ENCODE measurements at regions not wholly inside any gene's neighbourhood (a gene's known extent, or its start where the extent isn't known, plus 50 kb on each side); places are given as distances from the start of the nearest gene placed in this dataset.

- no peak for DNase-seq
- H3K36me3 Mint-ChIP-seq, result no peaks in the 10 kb centered on the region
- no peaks in the 10 kb centered on the region for H3K9me3 Mint-ChIP-seq
- peaks cover 0 to 4% (median 2%) of the 10 kb centered on the region in 3 donors for H3K27me3 Mint-ChIP-seq (ENCODE audit: low read depth in 3 of 3)
- no peaks in the 10 kb centered on the region for H3K4me1 Mint-ChIP-seq
- H3K4me3 Mint-ChIP-seq, result no peak overlapping the region
- H3K27ac Mint-ChIP-seq, result no peak overlapping the region
These were observed 59.6 kb downstream of the C3orf38 start for GRCh38 chr3:88209356-88209755.

GRCh38 chr3:88211096-88211890 lies 61.5 kb downstream of the C3orf38 start:
- H3K4me3 Mint-ChIP-seq, result no peak overlapping the region
- peaks cover 0 to 4% (median 4%) of the 10 kb centered on the region in 3 donors for H3K27me3 Mint-ChIP-seq (ENCODE audit: low read depth in 3 of 3)
- H3K4me1 Mint-ChIP-seq, result no peaks in the 10 kb centered on the region
- DNase-seq, result no peak
- H3K36me3 Mint-ChIP-seq, result no peaks in the 10 kb centered on the region
- H3K27ac Mint-ChIP-seq, result no peak overlapping the region
- H3K9me3 Mint-ChIP-seq, result no peaks in the 10 kb centered on the region

- Mint-ChIP-seq H3K4me3 (no peak overlapping the region), H3K36me3 (no peaks in the 10 kb centered on the region), H3K4me1 (no peaks in the 10 kb centered on the region), H3K27ac (no peak overlapping the region), H3K9me3 (no peaks in the 10 kb centered on the region), H3K27me3 (ENCODE audit: low read depth in 3 of 3) (peaks cover 0 to 4% (median 2%) of the 10 kb centered on the region in 3 donors)
- no peak for DNase-seq
These were observed 69.5 kb downstream of the C3orf38 start for GRCh38 chr3:88219138-88219792.

DNA sequence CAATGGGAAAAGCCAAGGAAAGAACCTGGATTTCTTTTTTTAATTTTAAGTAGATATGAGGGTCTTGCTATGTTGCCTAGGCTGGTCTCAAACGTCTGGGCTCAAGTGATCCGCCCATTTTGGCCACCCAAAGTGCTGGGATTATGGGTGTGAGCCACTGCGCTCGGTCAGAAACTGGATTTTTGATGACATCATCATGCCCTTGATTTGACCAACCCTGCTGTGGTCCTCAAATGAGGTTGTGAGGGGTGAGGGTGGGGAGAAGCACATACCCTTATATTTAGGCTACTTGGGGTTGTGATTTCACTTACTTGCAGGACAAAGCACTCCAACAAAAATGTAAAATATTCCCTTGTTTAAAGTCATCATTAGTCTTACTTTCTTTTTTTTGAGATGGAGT lies 70.4 kb downstream of the C3orf38 start:
- peaks cover 0 to 4% (median 2%) of the 10 kb centered on the region in 3 donors for H3K27me3 Mint-ChIP-seq (ENCODE audit: low read depth in 3 of 3)

DNA sequence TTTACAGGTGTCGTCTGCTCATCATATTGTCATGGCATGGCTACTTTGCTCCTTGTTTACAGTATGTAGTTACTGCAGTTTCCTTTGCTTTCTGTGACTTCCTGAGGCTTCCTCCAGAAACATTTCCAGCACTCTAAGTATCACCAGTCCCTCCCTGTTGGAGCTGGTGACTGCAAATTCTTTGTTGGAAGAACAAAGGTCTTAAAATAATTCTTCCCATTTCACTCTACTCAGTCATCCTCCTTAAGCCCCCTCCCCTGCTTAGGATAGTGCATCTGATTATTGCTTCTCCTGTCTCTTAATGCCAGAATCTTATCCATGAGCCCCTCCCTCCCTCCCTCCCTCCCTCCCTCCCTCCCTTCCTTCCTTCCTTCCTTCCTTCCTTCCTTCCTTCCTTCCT lies 72.0 kb downstream of the C3orf38 start:
- Mint-ChIP-seq H3K36me3 (no peaks in the 10 kb centered on the region), H3K4me1 (no peaks in the 10 kb centered on the region), H3K9me3 (peaks cover 0 to 3% (median 0%) of the 10 kb centered on the region in 6 donors), H3K4me3 (no peak overlapping the region), H3K27me3 (ENCODE audit: low read depth in 3 of 3) (peaks cover 0 to 6% (median 0%) of the 10 kb centered on the region in 3 donors), H3K27ac (no peak overlapping the region)
- no peak for DNase-seq

More for the DNA sequence above, 70.4 kb downstream of the C3orf38 start:
- no peaks in the 10 kb centered on the region for H3K36me3 Mint-ChIP-seq
- no peaks in the 10 kb centered on the region for H3K9me3 Mint-ChIP-seq
- H3K4me3 Mint-ChIP-seq, result no peak overlapping the region
- DNase-seq, result no peak
- H3K27ac Mint-ChIP-seq, result no peak overlapping the region
- no peaks in the 10 kb centered on the region for H3K4me1 Mint-ChIP-seq

GRCh38 chr3:88222343-88222742 lies 72.6 kb downstream of the C3orf38 start:
- H3K36me3 Mint-ChIP-seq, result no peaks in the 10 kb centered on the region
- peaks cover 0 to 3% (median 0%) of the 10 kb centered on the region in 6 donors for H3K9me3 Mint-ChIP-seq
- no peak overlapping the region for H3K27ac Mint-ChIP-seq
- no peaks in the 10 kb centered on the region for H3K4me1 Mint-ChIP-seq
- no peak for DNase-seq
- H3K4me3 Mint-ChIP-seq, result no peak overlapping the region
- peaks cover 0 to 7% (median 0%) of the 10 kb centered on the region in 3 donors for H3K27me3 Mint-ChIP-seq (ENCODE audit: low read depth in 3 of 3)

DNA sequence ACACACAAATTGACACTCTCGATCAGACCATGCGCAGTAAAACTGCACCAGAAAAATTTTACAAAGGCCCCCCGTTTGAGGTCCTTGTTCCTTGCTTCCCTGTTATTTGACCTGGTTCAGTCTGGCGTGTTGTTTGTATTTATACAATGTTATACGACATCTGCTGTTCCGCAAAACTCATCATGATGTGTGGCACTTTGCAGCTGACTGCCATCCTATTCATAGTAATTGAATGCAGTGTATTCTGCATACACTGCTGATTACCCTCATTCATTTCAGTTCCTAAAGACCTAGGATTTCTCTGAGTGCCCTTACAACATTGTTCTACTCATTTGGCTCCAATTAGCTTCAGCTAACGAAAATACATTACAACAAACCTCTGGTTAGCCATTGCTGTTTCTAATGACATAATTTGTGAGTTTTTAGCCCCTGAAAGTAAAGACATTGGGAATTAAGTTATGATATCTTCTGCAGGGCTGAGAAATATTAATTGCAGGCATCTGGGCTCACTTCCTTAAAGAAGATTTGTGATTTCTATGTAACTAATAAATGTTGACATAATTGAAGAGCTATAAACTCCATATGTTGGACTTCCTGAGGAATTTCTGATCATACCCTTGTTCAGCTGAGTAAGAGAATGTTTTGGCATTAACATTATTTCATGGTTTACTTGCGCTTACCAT lies 75.7 kb downstream of the C3orf38 start:
- H3K9me3 Mint-ChIP-seq, result peaks cover 0 to 4% (median 1%) of the 10 kb centered on the region in 6 donors
- no peaks in the 10 kb centered on the region for H3K4me1 Mint-ChIP-seq
- H3K27ac Mint-ChIP-seq, result no peak overlapping the region
- H3K27me3 Mint-ChIP-seq (ENCODE audit: low read depth in 3 of 3), result peaks cover 0 to 9% (median 0%) of the 10 kb centered on the region in 3 donors
- DNase-seq, result no peak
- no peak overlapping the region for H3K4me3 Mint-ChIP-seq
- no peaks in the 10 kb centered on the region for H3K36me3 Mint-ChIP-seq

GRCh38 chr3:88226910-88227309 lies 77.2 kb downstream of the C3orf38 start:
- Mint-ChIP-seq H3K27me3 (ENCODE audit: low read depth in 3 of 3) (peaks cover 0 to 9% (median 0%) of the 10 kb centered on the region in 3 donors), H3K4me3 (no peak overlapping the region), H3K4me1 (no peaks in the 10 kb centered on the region), H3K27ac (no peak overlapping the region), H3K36me3 (no peaks in the 10 kb centered on the region), H3K9me3 (peaks cover 0 to 4% (median 1%) of the 10 kb centered on the region in 6 donors)
- DNase-seq, result no peak

GRCh38 chr3:88230638-88231037 lies 80.9 kb downstream of the C3orf38 start:
- no peak overlapping the region for H3K4me3 Mint-ChIP-seq
- peaks cover 0 to 9% (median 0%) of the 10 kb centered on the region in 3 donors for H3K27me3 Mint-ChIP-seq (ENCODE audit: low read depth in 3 of 3)
- no peak overlapping the region for H3K27ac Mint-ChIP-seq
- peaks cover 0 to 7% (median 1%) of the 10 kb centered on the region in 6 donors for H3K9me3 Mint-ChIP-seq
- DNase-seq, result no peak
- H3K36me3 Mint-ChIP-seq, result no peaks in the 10 kb centered on the region
- H3K4me1 Mint-ChIP-seq, result no peaks in the 10 kb centered on the region

- DNase-seq, result no peak
- Mint-ChIP-seq H3K4me3 (no peak overlapping the region), H3K9me3 (peaks cover 0 to 7% (median 1%) of the 10 kb centered on the region in 6 donors), H3K27me3 (ENCODE audit: low read depth in 3 of 3) (peaks cover 0 to 7% (median 0%) of the 10 kb centered on the region in 3 donors), H3K27ac (no peak overlapping the region), H3K4me1 (no peaks in the 10 kb centered on the region), H3K36me3 (no peaks in the 10 kb centered on the region)
These were observed 81.4 kb downstream of the C3orf38 start for GRCh38 chr3:88231207-88231606.

- no peaks in the 10 kb centered on the region for H3K36me3 Mint-ChIP-seq
- no peaks in the 10 kb centered on the region for H3K4me1 Mint-ChIP-seq
- H3K27ac Mint-ChIP-seq, result no peak overlapping the region
- H3K4me3 Mint-ChIP-seq, result no peak overlapping the region
- no peak for DNase-seq
- H3K27me3 Mint-ChIP-seq (ENCODE audit: low read depth in 3 of 3), result peaks cover 0 to 5% (median 0%) of the 10 kb centered on the region in 3 donors
- H3K9me3 Mint-ChIP-seq, result peaks cover 0 to 7% (median 1%) of the 10 kb centered on the region in 6 donors
These were observed 81.9 kb downstream of the C3orf38 start for GRCh38 chr3:88231632-88232031.

DNA sequence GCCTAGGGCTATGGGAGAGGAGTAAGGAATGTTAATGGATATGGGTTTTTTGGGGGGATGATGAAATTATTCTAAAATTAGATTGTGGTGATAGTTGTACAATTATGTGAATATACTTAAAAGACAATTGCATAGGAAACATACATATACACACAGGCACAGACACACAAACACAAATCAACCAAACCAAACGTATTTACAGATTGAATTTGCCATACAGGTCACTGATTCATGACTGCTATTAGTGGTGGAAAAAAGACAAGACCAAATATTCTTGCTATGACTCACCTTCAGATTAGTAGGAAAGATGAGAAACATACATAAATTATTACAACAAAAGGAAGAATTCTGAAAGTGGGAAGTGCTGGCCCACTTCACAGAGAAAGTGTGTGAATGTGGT lies 85.3 kb downstream of the C3orf38 start:
- Mint-ChIP-seq H3K4me1 (no peaks in the 10 kb centered on the region), H3K27ac (no peak overlapping the region), H3K36me3 (no peaks in the 10 kb centered on the region), H3K9me3 (peaks cover 0 to 4% (median 0%) of the 10 kb centered on the region in 6 donors), H3K27me3 (ENCODE audit: low read depth in 3 of 3) (no peaks in the 10 kb centered on the region), H3K4me3 (no peak overlapping the region)
- no peak for DNase-seq

- no peak overlapping the region for H3K27ac Mint-ChIP-seq
- H3K4me3 Mint-ChIP-seq, result no peak overlapping the region
- no peak for DNase-seq
- peaks cover 0 to 13% (median 8%) of the 10 kb centered on the region in 6 donors for H3K9me3 Mint-ChIP-seq
- H3K36me3 Mint-ChIP-seq, result peaks cover 0 to 6% (median 5%) of the 10 kb centered on the region in 3 donors
- H3K27me3 Mint-ChIP-seq (ENCODE audit: low read depth in 3 of 3), result peaks cover 0 to 2% (median 0%) of the 10 kb centered on the region in 3 donors
- no peaks in the 10 kb centered on the region for H3K4me1 Mint-ChIP-seq
These were observed 90.1 kb downstream of the C3orf38 start for GRCh38 chr3:88239870-88240269.

GRCh38 chr3:88248658-88249057 lies 98.9 kb downstream of the C3orf38 start:
- no peak overlapping the region for H3K4me3 Mint-ChIP-seq
- no peak overlapping the region for H3K27ac Mint-ChIP-seq
- peaks cover 5 to 18% (median 11%) of the 10 kb centered on the region in 6 donors for H3K9me3 Mint-ChIP-seq
- H3K27me3 Mint-ChIP-seq (ENCODE audit: low read depth in 3 of 3), result peaks cover 0 to under 1% (median 0%) of the 10 kb centered on the region in 3 donors
- peaks cover 0 to 8% (median 6%) of the 10 kb centered on the region in 3 donors for H3K36me3 Mint-ChIP-seq
- no peak for DNase-seq
- no peaks in the 10 kb centered on the region for H3K4me1 Mint-ChIP-seq

Measured in immature natural killer cell (primary cell).